Stimulated activated CD8-positive, alpha-beta memory T cell treated with anti-CD3 and anti-CD28 coated beads, Interleukin-15, amount 100 ng/mL, for 48 hours (primary cell): ENCODE measurements at regions not wholly inside any gene's neighbourhood (a gene's known extent, or its start where the extent isn't known, plus 50 kb on each side); places are given as distances from the start of the nearest gene placed in this dataset.
"Not testable (repeated sequence)": the region's sequence is repeated elsewhere in the genome, so short reads cannot be mapped to it uniquely, and the experiment has no call there.

ENCODE experiments used
- DNase-seq, 2 donors: peaks; one replicate each; pipeline ENCODE4 v3.0.0-alpha.2; 2020; ENCODE audit warnings: low read depth in 2 of 2

DNA sequence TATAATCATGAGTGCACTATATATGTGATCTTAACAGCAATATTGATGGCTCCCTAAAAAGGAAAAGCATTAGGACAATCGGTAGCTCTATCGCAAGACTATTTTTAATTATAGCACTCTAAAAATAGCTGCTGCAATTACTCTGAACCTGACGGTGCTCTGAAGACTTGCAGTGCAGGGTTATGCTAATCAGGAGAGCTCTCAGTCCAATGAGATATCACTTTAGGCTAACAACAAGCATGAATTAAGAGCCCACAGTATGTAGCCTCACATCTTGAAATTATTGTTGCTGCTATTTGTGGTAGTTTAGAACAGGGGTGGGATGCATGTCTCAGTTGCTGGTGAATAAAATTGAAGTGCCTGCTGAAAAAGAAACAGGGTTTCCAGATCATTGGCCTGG is 515.8 kb upstream of the AKR1E2 start:
- DNase-seq: no peak

DNA sequence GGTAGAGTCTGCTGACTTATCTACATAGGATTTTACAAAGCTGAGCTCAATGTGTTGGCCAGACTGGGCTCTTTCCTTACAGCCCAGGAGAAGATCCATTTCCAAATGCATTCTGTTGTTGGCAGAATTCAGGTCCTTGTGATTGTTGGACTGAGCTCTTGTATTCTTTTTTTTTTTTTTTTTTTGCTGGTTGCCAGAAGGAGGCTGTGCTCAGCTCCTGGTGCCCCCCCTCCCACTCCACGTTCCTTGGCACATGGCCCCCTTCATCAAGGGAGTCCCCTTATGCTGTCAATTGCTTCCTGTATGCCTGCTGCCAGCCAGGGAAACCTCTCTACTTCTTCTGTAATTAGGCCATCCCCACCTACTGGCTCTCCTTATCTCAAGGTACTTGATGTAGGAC is 518.1 kb upstream of the AKR1E2 start:
- no peak for DNase-seq

DNA sequence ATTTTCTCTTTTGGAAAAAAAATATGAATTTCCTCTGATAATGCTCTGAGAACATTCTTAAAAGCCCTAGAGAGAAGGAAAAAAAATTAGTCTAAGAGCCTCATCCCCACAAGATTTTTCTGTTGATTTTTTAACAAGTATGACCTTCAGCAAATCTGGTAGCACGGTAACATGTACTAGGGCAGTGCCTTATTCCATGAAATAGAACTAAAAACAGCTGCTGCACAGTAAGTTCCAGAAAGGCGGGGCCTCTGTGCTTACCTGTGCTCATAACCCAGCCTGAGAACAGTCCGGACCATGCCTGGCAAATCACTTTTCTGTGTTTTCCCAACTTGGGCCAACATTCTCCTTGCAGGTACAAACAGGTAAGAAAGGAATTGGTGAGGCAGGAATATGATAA is 519.1 kb upstream of the AKR1E2 start:
- DNase-seq: no peak

DNA sequence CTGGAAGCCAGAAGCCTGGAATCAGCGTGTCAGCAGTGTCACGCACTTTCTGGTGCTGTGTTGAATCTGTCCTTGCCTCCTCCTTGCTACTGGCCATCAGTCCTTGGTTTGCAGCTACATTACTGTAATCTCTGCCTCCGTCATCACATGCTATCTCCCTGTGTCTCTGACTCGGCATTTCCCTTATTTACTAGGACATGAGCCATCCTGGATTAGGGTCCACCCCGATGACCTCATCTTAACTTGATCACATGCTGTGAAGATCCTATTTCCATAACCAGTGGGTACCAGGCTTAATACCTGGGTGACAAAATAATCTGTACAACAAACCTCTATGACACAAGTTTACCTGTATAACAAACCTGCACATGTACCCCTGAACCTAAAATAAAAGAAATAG is 518.0 kb upstream of the KLF6 start:
- DNase-seq: no peak

DNA sequence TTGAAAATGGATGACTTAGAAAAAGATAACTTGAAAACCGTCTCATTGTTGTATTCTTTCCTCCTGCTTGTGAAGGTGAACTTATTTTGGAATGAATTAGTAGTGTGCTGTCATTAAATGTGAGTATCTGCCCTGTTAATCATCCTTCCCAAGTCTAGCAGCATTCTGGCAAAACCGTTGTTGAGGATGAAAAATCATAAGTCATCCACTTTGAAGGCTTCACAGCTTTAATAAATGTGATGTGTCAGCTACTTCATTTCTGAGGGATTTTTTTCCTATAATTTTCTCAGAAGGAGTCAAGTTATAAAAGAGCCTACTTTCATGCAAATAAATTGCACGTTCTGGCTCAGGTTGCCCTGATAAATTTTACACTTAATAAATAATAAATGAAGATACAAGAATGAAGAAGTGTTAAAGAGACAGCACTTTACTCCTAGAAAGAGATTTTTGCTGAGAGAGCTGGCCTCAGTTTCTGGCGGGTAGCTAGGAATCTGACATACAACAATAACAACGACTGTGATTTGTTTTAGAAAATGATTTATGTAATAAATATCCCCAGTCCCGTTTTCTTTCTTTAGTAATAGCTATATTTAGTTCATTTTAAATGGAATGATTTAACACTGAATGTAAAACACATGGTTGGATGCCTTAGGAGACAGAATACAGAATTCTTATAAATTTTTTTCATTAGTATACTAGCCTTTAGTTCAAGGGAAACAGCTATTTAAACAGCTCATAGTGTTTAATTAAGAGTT is 516.5 kb upstream of the KLF6 start:
- DNase-seq: no peak

DNA sequence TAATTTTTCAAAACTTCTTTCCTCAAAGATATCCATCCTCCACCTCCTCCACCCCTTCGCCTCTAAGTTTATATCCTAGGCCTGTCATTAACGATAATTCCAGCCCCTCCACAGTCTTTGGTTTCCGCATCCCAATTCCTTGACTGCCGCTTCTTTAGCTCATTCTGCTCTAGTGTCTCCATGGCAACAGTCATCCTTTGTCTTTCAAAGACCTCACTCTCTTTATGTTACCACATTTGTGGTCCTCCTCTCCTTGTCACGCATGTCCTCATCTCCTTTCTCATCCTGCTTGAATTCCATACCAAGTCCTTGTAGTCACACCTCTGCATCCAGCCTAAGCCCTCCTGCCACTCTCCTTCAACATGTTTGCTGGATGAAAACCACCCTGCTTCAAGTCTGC is 511.2 kb upstream of the KLF6 start:
- no peak for DNase-seq

DNA sequence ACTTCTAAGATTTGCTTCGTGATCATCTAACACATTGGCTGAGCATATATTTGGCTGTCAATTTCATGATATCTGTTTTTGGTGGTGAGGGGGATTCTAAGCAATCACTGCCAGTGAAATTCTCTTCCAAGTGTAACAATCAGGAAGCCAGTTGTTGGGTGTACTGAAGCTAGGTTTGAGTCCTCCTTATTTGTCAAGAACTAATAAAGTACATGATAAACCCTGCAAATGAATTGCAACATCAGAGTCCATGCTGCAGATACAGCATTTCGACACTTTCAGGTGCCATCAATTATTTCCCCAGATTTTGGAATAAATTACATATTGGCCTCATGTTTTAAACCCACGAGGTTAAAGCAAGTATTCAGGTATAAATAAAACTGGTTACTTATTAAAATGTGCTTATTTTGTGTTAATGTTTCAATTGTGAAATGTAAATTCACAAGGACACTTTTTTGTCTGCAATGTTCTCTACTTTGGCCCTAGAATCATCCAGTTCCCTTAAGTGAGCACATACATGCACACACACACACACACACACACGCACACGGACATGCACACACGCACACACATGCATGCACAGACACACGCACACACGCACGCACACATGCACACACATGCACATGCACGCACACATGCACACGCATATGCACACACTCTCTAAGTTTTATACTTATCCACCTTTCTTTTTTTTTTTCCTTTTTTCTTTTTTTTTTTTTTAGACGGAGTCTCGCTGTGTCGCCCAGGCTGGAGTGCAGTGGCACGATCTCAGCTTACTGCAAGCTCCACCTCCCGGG is 510.2 kb upstream of the KLF6 start:
- DNase-seq: no peak

DNA sequence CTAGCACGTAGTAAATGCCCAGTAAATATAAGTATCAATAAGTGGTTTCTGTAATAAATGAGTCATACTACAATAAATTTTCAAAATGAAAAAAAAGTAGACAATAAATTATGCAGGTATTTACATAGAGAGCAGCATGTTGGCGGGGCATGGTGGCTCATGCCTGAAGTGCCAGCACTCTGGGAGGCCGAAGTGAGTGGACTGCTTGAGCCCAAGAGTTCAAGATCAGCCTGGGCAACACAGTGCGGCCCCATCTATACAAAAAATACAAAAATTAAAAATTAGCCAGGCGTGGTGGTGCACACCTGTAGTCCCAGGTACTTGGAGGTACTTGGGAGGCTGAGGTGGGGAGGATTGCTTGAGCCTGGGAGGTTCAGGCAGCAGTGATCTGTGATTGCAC is 509.3 kb upstream of the KLF6 start:
- no peak for DNase-seq

DNA sequence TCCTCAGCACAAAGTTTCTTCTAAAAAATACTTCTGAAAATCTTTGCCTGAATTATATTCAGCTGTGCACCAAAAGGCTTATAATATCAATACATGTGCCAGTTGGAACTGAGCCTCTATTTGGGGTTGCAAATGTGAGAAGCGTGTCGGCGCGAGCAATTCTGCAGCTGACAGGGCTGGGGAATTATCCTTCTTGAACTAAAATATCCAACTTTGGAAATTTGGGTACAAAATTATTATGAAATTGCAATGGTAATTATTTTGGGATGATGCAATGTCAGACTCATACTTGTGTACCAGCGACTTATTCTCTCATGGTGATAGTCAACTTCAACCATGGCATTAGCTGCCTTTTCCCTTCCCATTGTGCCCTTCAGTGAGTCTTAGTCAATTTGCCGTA is 507.0 kb upstream of the KLF6 start:
- DNase-seq: no peak

DNA sequence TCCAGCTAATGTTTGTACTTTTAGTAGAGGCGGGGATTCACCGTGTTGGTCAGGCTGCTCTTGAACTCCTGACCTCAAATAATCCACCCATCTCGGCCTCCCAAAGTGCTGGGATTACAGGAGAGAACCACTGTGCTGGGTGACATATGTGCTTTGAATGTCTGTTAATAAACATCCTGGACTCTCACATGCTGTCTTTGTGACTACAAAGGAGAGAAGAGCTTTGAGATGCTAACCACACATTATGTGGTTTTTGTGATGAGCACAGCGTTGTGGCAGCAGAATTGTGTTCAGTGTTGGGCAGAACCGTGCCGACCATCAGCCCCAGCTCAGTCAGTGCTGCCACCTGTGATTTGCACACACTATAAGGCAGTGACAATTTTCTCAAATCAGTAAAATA is 500.1 kb upstream of the KLF6 start:
- DNase-seq: no peak

DNA sequence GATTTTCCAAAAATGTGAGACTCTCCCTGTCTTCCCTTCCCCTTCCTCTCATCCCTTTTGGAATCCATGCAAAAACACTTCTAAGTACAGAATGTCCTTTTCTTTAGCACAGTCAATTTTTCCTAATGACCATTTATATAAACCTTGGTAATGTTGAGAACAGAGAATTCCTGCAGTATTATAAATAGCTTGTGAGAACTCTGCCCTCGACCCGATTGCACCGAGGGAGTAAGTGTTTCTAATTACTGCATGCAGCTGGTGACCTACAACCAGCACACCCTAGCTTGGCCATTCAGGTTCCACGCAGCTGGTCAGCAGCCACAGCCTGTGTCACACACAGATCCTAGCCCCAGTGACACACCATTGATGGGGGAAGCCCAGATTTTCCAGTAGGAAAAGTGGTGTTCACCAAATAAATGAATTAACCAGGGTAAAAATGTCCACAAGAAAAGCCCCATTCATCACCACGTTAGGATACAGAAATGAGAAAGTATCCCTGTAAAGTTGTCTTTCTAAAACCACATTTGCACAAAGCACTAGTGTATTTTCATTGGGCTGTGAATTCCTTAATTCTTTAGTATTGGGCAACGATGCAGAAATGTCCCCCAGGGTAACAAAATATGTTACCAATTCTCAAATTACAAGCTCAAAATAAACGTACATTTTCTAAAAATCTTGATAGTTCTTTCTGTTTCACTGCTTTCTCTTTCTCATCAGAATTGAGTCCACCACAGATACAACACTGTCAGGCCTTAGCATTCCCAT is 499.0 kb upstream of the KLF6 start:
- no peak for DNase-seq

DNA sequence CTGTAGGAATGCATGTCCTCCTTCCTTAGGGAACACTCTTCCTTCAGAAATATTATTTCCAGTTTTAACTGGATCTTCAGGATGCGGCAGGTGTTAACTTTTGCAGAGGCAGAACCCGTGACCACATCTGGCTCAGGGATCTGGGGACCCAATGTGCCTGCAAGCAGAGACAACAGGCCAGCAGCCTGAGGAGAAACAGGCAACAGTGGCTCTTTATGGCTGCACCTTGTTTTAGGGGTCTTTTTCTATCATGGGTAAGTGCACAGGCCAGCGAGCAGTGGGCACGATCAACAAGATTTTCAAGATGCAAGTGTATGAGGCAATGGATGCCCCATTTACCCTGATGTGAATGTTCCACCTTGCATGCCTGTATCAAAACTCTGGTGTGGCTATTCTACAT is 497.5 kb upstream of the KLF6 start:
- DNase-seq: no peak

DNA sequence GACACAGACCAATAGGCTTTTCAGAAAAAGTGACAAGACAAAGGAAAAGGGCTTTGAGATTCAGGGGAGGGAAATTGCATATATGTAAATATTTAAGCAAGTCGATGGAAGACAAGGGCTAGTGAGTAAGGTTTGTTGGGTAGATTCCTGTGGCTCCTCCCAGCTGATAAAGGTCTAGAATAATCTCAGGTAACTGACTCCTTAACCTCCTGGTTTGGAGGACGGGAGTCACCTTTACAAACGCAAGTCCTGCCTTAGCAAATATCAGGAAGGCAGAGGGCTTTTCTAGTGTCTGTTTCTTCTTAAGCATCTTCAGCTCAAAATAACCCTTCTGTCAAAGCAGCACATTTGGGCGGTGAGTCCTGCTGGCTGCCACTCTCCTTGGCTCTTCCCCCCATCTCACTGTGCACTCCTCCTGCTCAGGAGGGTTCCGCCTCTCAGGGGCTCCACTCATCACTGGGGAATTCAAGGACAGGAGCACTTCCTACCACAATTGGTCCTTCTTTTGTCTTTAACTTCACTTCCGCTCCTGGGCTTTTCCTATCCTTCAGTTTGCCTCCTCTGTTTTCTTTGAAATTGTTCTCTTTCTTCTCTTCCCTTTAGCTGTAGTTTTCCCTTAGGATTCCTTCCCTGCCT is 496.3 kb upstream of the KLF6 start:
- no peak for DNase-seq

DNA sequence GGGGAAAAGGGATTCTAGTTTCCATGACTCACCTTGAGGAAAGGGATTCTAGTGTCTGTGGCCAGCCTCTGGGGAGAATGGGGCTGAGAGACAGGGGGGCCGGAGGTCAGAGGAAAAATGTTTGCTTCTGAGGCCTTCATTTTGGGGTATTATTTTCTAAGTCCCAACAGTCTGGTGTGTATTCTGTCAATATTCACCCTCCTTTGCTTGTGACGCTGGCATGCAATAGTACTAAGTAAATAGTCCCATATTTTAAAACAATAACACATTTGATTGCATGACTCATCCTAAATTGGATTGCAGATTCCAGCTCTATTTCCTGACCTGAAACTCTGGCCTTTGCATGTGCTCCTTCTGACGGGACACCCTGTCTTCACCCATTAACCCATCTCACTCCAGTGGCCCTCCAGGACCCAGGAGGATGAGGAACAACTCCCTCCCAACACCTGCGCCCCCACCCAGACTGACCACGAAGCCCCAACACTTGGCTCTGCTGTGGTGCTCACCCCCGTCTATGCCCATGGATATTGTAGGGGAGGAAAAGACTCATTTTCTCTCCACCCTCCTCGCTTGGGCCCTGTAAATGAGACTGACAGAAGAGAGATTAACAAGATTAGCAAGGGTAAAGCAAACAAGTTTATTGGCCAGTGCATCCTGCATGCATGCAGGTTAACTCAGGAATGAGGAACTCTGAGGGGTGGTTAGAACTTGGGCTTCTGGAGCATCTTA is 495.6 kb upstream of the KLF6 start:
- DNase-seq: no peak

DNA sequence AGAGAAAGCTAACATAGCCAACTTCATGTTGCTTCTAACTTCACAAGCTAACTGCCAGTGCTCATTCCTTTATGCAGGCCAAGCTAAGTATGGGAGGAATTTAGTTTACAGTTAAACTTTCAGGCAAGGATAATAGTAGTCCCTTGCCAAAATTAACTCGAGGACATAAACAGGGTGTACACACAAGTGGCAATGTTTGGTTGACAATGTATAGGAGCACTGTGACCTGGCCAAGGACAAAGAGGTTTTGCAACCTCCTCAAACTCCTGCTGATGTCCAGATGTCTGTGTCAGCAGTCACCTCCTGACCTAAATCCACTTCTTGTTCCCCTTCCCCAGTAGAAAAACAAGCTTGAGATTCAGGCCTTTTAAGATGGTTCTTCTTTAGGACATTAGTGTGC is 494.6 kb upstream of the KLF6 start:
- no peak for DNase-seq

DNA sequence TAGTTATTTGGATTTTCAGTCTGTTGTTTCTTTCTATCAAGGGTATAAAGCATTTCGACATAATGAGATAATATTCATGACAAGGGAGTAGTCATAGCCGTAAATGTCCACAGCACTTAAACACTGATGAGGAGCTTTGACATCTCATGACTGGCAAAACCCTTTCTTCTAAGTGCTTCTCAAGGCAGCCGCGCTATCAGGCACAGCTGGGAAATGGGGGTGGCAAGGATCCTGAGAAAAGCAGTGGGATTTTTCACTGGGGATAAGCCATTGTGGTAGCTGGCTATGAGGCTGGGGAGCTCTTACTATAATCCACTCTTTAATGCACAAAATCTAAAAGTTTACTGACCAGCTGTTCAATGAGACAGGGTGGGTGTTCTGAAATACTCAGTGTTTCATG is 493.2 kb upstream of the KLF6 start:
- DNase-seq: no peak

DNA sequence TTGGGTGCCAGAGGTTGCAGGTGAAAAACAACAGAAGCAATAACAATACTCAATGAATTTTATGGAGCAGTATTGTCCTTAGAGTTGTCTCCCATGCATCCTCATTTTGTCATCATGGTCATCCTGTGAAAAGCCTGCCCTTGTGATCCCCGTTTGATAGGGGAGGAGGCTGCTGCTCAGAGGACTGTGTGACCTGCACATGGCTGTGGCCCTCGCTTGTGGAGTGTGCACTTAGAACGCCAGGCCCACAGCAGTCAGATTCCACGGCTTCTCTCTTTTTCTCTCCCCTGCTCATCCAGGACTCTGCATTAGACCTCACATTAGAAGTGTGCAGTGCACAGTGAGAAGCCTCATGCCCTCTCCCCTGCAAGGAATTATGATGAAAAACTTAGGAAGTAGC is 491.1 kb upstream of the KLF6 start:
- no peak for DNase-seq

DNA sequence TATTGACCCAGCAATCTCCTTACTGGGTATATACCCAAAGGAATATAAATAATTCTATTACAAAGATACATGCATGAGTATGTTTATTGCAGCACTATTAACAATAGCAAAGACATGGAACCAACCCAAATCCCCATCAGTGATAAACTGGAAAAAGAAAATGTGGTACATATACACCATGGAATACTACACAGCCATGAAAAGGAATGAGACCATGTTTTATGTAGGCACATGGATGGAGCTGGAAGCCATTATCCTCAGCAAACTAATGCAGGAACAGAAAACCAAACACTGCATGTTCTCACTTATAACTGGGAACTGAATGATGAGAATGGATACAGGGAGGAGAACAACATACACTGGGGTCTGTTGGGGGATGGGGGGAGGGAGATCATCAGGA is 489.7 kb upstream of the KLF6 start:
- not testable (repeated sequence) for DNase-seq

DNA sequence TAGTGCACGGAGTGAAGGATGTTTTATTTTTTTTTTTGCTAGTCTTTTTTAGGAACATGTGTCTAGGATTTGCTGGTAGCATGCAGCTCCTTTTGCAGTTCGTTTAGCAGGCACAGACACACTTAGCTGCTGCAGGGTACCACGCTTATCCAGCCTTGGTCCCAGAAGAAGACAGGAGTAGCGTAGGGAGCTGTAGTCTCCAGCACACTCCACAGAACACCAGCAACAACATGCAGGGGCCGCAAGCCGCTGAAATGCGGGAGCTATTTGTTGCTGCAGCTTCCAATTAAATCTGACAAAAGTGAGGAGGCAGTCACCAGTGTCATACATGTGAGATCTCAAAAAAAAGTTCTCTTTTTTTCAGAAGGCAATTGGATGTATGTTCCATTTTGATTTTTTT is 486.2 kb upstream of the KLF6 start:
- no peak for DNase-seq

DNA sequence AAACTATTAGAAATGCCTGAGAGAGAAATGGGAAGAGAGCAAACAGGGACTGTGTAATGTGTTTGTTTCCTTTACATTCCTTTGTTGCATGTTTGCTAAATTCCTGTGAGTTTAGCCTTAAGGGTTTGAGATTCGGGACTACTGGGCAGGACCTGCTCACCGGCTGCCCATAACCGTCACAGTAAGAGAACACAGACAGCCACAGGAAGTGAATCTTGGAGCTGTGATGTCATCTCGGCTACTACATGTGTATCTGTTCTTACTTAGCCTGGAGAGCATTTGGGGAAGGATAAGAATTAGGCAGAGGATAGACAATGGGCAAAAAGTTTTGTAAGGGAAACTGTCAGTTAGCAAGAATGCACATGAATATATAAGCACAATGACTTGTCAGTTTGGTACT is 485.1 kb upstream of the KLF6 start:
- DNase-seq: no peak

DNA sequence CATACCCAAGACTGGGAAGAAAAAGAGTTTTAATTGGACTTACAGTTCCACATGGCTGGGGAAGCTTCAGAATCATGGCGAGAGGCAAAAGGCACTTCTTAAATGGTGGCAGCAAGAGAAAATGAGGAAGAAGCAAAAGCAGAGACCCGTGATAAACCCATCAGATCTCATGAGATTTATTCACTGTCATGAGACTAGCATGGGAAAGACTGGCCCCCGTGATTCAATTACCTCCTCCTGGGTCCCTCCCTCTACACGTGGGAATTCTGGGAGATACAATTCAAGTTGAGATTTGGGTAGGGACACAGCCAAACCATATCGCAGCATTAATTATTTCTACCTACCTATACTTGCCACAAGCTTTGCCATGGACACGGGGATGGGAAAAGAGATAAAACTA is 483.5 kb upstream of the KLF6 start:
- not testable (repeated sequence) for DNase-seq
